NCI-H2227 treated with DMSO at 0.1 percent for 48 hours (cell line): ENCODE measurements at regions not wholly inside any gene's neighbourhood (a gene's known extent, or its start where the extent isn't known, plus 50 kb on each side); places are given as distances from the start of the nearest gene placed in this dataset.
"Not testable (repeated sequence)": the region's sequence is repeated elsewhere in the genome, so short reads cannot be mapped to it uniquely, and the experiment has no call there.

Source experiments
- DNase-seq: peaks from one replicate; lab custom pipeline; 2025; lab: John Stamatoyannopoulos, UW

GRCh38 chr7:113593455-113593854 lies 325.4 kb downstream of the PPP1R3A start:
- DNase-seq, result peak; percentile 67

GRCh38 chr7:113592924-113593323 lies 325.9 kb downstream of the PPP1R3A start:
- not testable (repeated sequence) for DNase-seq

- peak; percentile 16 for DNase-seq
These were observed 336.3 kb downstream of the PPP1R3A start for GRCh38 chr7:113582471-113582870.

GRCh38 chr7:113563257-113563656 lies 355.6 kb downstream of the PPP1R3A start:
- DNase-seq, result not testable (repeated sequence)

- DNase-seq, result no peak
These were observed 356.0 kb downstream of the PPP1R3A start for GRCh38 chr7:113562801-113563200.

GRCh38 chr7:113562242-113562641 lies 356.6 kb downstream of the PPP1R3A start:
- no peak for DNase-seq

- DNase-seq, result no peak
These were observed 357.4 kb downstream of the PPP1R3A start for GRCh38 chr7:113561446-113561845.

GRCh38 chr7:113550966-113551365 lies 367.8 kb downstream of the PPP1R3A start:
- no peak for DNase-seq

GRCh38 chr7:113548561-113548960 lies 370.2 kb downstream of the PPP1R3A start:
- DNase-seq, result no peak

- DNase-seq, result no peak
These were observed 370.7 kb downstream of the PPP1R3A start for GRCh38 chr7:113548137-113548536.

- DNase-seq, result no peak
These were observed 397.3 kb downstream of the PPP1R3A start for GRCh38 chr7:113521468-113521867.

- DNase-seq, result no peak
These were observed 399.3 kb downstream of the PPP1R3A start for GRCh38 chr7:113519472-113519871.

- no peak for DNase-seq
These were observed 386.3 kb upstream of the SMIM30 start for GRCh38 chr7:113504691-113505090.

- DNase-seq, result no peak
These were observed 385.8 kb upstream of the SMIM30 start for GRCh38 chr7:113504142-113504541.

- not testable (repeated sequence) for DNase-seq
These were observed 378.2 kb upstream of the SMIM30 start for GRCh38 chr7:113496586-113496985.

- not testable (repeated sequence) for DNase-seq
These were observed 376.6 kb upstream of the SMIM30 start for GRCh38 chr7:113494797-113495566.

GRCh38 chr7:113491305-113491704 lies 373.0 kb upstream of the SMIM30 start:
- DNase-seq, result no peak

- no peak for DNase-seq
These were observed 369.8 kb upstream of the SMIM30 start for GRCh38 chr7:113487925-113488731.

GRCh38 chr7:113486548-113486947 lies 368.2 kb upstream of the SMIM30 start:
- no peak for DNase-seq

GRCh38 chr7:113483657-113484056 lies 365.3 kb upstream of the SMIM30 start:
- DNase-seq, result no peak

- DNase-seq, result no peak
These were observed 362.2 kb upstream of the SMIM30 start for GRCh38 chr7:113480537-113480936.

GRCh38 chr7:113464096-113464855 lies 345.9 kb upstream of the SMIM30 start:
- DNase-seq, result no peak
